OCI-LY7 (cell line): ENCODE measurements at regions not wholly inside any gene's neighbourhood (a gene's known extent, or its start where the extent isn't known, plus 50 kb on each side); places are given as distances from the start of the nearest gene placed in this dataset.

Experiments used
- BruUV-seq: library from RNA; stranded (reverse); fragments of 400-500 nt; replicated peaks from 2 replicates; lab custom pipeline; 2021; lab: Mats Ljungman, UMichigan
- CTCF ChIA-PET: fragments of 300-600 bp; sonication (Branson Sonifier 250); formaldehyde crosslinking; loops from one replicate; lab custom pipeline; 2022; ENCODE audit warnings: antibody characterized with exemption; ENCODE audit not compliant: unreplicated experiment; lab: Charles Lee
- POLR2A ChIA-PET: fragments of 300-600 bp; sonication (Branson Sonifier 250); formaldehyde crosslinking; loops from one replicate; lab custom pipeline; 2022; ENCODE audit warnings: antibody characterized with exemption; lab: Charles Lee
- DNase-seq: peaks from one replicate; pipeline ENCODE4 v3.0.0-alpha.2; 2015; ENCODE audit warnings: low spot score
- H2AFZ ChIP-seq: fragments of 200-600 bp; sonication (generic), shearing (Covaris generic); 2 replicates; pipeline ENCODE4 v1.6.1; 2014; ENCODE audit warnings: mild to moderate bottlenecking, antibody characterized with exemption, low read length, moderate library complexity
- H3K27ac ChIP-seq: fragments of 200-600 bp; sonication (generic); 2 replicates; pipeline ENCODE4 v1.5.1; 2014; ENCODE audit warnings: mixed run types, low read depth, mild to moderate bottlenecking, moderate library complexity, low read length, inconsistent platforms; ENCODE audit not compliant: poor library complexity, severe bottlenecking
- H3K36me3 ChIP-seq: fragments of 200-600 bp; sonication (generic); 2 replicates; pipeline ENCODE4 v1.6.1; 2014; ENCODE audit warnings: mild to moderate bottlenecking, antibody characterized with exemption, low read length, moderate library complexity, mixed read lengths; ENCODE audit not compliant: insufficient read depth
- H3K4me1 ChIP-seq: fragments of 200-600 bp; sonication (generic); 2 replicates; pipeline ENCODE4 v1.5.1; 2014; ENCODE audit warnings: mild to moderate bottlenecking, low read length; ENCODE audit not compliant: insufficient read depth, poor library complexity, severe bottlenecking
- H3K4me2 ChIP-seq: fragments of 200-600 bp; sonication (generic); 2 replicates; pipeline ENCODE4 v1.6.1; 2014; ENCODE audit warnings: mild to moderate bottlenecking, low read length
- H3K4me3 ChIP-seq: fragments of 200-600 bp; sonication (generic); 2 replicates; pipeline ENCODE4 v1.5.1; 2014; ENCODE audit warnings: mild to moderate bottlenecking, low read depth, low read length; ENCODE audit not compliant: poor library complexity, severe bottlenecking
- H3K79me2 ChIP-seq: fragments of 200-600 bp; sonication (generic); 2 replicates; pipeline ENCODE4 v1.6.1; 2016; ENCODE audit warnings: low read depth, mild to moderate bottlenecking, low read length, moderate library complexity, mixed read lengths; ENCODE audit not compliant: insufficient read depth
- H3K9me2 ChIP-seq: fragments of 200-600 bp; sonication (generic); 2 replicates; pipeline ENCODE4 v1.6.1; 2016; ENCODE audit warnings: mild to moderate bottlenecking, low read length, mixed read lengths; ENCODE audit not compliant: insufficient read depth
- H3K9me3 ChIP-seq: fragments of 200-600 bp; sonication (generic); 2 replicates; pipeline ENCODE4 v1.6.1; 2014; ENCODE audit warnings: mild to moderate bottlenecking, mixed run types, low read length, mixed read lengths
- H4K20me1 ChIP-seq: fragments of 200-600 bp; sonication (generic); 2 replicates; pipeline ENCODE4 v1.6.1; 2014; ENCODE audit warnings: mild to moderate bottlenecking, antibody characterized with exemption, low read length, moderate library complexity, mixed read lengths; ENCODE audit not compliant: insufficient read depth
- EZH2phosphoT487 ChIP-seq: fragments of 200-600 bp; sonication (generic); IDR thresholded peaks from 2 replicates; pipeline ENCODE4 v1.6.1; 2018; ENCODE audit warnings: low read depth, borderline replicate concordance, mild to moderate bottlenecking, mixed run types, antibody characterized with exemption, low read length, moderate library complexity, mixed read lengths
- intact Hi-C: fragments of 100-400 bp; cut with micrococcal nuclease; formaldehyde crosslinking; loops from one replicate; pipeline ENCODE4 v1.10.0; 2022; ENCODE audit not compliant: unreplicated experiment
- TF ChIP-seq, protein P1 (sequence below): fragments of 200-600 bp; sonication (generic); conservative IDR thresholded peaks from 2 replicates; pipeline ENCODE4 v1.5.1; 2014; ENCODE audit warnings: mild to moderate bottlenecking, antibody characterized with exemption, low read length, moderate library complexity, mixed read lengths

DNA sequence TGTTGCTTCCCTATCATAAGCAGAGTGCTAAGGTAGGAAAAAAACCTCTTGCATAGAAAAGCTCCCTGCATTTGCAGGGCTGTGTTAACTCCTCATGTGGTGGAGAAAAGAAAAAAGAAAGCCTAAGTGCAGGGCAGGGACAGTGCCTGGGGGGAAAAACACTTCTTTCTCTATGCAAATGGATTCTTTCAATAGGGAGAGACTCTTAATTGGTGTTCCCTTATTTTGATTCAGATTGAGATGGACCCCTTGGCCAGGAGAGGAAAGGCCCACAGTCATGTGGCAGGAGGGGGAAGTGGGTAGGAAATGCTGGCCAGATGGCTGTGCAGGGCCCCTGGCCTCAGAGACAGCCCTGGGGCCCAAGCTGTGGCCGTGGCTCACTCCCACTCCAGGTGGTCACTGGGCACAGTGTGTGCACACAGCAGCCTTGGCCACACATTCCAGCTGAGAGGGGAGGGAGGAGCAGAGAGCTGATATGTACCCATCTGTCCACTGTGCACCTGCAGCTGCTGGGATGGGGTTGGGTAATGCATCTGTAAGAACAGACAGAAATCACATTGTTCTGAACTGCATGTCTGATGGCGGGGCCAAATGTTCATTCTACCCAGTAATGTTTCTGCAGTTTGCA is 410.4 kb downstream of the DSC3 start:
- Histone ChIP-seq H3K4me3 (no peak overlapping the region), H3K79me2 (no peaks in the 10 kb centered on the region), H3K4me2 (no peak overlapping the region), H3K27ac (no peak overlapping the region), H3K9me3 (no peaks in the 10 kb centered on the region), H3K4me1 (no peaks in the 10 kb centered on the region), H2AFZ (no peak overlapping the region), H3K36me3 (no peaks in the 10 kb centered on the region), H3K9me2 (no peaks in the 10 kb centered on the region), H4K20me1 (no peaks in the 10 kb centered on the region)
- POLR2A ChIA-PET = no interaction called here
- TF ChIP-seq EZH2phosphoT487 = no peak
- TF ChIP-seq, protein P1, sequence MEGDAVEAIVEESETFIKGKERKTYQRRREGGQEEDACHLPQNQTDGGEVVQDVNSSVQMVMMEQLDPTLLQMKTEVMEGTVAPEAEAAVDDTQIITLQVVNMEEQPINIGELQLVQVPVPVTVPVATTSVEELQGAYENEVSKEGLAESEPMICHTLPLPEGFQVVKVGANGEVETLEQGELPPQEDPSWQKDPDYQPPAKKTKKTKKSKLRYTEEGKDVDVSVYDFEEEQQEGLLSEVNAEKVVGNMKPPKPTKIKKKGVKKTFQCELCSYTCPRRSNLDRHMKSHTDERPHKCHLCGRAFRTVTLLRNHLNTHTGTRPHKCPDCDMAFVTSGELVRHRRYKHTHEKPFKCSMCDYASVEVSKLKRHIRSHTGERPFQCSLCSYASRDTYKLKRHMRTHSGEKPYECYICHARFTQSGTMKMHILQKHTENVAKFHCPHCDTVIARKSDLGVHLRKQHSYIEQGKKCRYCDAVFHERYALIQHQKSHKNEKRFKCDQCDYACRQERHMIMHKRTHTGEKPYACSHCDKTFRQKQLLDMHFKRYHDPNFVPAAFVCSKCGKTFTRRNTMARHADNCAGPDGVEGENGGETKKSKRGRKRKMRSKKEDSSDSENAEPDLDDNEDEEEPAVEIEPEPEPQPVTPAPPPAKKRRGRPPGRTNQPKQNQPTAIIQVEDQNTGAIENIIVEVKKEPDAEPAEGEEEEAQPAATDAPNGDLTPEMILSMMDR = no peak
- CTCF ChIA-PET = no interaction called here
- no TSS peak for BruUV-seq
- no peak for DNase-seq
- intact Hi-C loops = no loop called here

DNA sequence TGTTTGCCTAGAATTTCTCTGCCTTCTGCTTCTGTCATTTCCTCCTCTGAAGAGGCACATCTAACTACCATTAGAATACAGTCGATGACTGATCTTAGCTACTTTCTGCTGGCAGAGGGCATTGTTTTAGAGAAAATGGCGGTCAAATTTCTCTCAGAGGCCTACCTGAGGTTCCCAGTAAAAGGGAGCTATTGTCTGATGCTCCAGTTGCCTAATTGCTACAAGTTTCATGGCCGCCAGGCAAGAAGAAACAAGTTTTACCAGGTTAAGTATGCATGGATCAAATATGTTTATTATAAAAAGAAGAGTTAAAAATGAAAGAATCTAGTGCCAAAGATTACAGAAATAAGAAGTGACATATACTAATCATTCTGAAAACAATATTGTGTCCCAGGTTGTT is 416.6 kb downstream of the DSC3 start:
- BruUV-seq = no TSS peak
- ChIA-PET POLR2A (no interaction called here), CTCF (no interaction called here)
- Histone ChIP-seq H2AFZ (no peak overlapping the region), H3K36me3 (no peaks in the 10 kb centered on the region), H3K4me1 (no peaks in the 10 kb centered on the region), H3K4me2 (no peak overlapping the region), H3K27ac (no peak overlapping the region), H3K9me2 (no peaks in the 10 kb centered on the region), H3K9me3 (no peaks in the 10 kb centered on the region), H4K20me1 (no peaks in the 10 kb centered on the region), H3K79me2 (no peaks in the 10 kb centered on the region), H3K4me3 (no peak overlapping the region)
- intact Hi-C loops = no loop called here
- TF ChIP-seq, protein P1 = no peak
- no peak for TF ChIP-seq EZH2phosphoT487
- DNase-seq = no peak

GRCh38 chr18:30623401-30624065 is 419.0 kb downstream of the DSC3 start:
- TF ChIP-seq EZH2phosphoT487 = no peak
- TF ChIP-seq, protein P1 = no peak
- intact Hi-C loops = no loop called here
- H4K20me1 ChIP-seq = no peaks in the 10 kb centered on the region
- no TSS peak for BruUV-seq
- H3K4me1 ChIP-seq = no peaks in the 10 kb centered on the region
- H3K9me3 ChIP-seq = no peaks in the 10 kb centered on the region
- ChIA-PET CTCF (no interaction called here), POLR2A (no interaction called here)
- no peak overlapping the region for H3K4me2 ChIP-seq
- no peaks in the 10 kb centered on the region for H3K9me2 ChIP-seq
- DNase-seq = no peak
- H3K79me2 ChIP-seq = no peaks in the 10 kb centered on the region
- no peak overlapping the region for H3K27ac ChIP-seq
- no peaks in the 10 kb centered on the region for H3K36me3 ChIP-seq
- H3K4me3 ChIP-seq = no peak overlapping the region
- no peak overlapping the region for H2AFZ ChIP-seq
